IMR-90 (cell line): ENCODE measurements at regions not wholly inside any gene's neighbourhood (a gene's known extent, or its start where the extent isn't known, plus 50 kb on each side); places are given as distances from the start of the nearest gene placed in this dataset.

Source experiments
- ATAC-seq: fragments of 200-7000 bp; cut with Tn5 transposase; 2 replicates; pipeline ENCODE4 v1.9.1; 2020; ENCODE audit warnings: low read depth, mild to moderate bottlenecking, moderate library complexity
- BruUV-seq: library from RNA; stranded (reverse); fragments of 400-500 nt; replicated peaks from 2 replicates; lab custom pipeline; 2021; lab: Mats Ljungman, UMichigan
- CTCF ChIA-PET: fragments of 300-600 bp; formaldehyde crosslinking; extraction: SDS; loops from one replicate; lab custom pipeline; 2021; ENCODE audit warnings: antibody characterized with exemption; lab: Yijun Ruan, JAX
- POLR2A ChIA-PET: fragments of 300-600 bp; sonication (Branson Sonifier 250); formaldehyde crosslinking; loops from one replicate; lab custom pipeline; 2022; ENCODE audit warnings: antibody characterized with exemption; ENCODE audit not compliant: unreplicated experiment; lab: Charles Lee
- DNase-seq: peaks from one replicate; pipeline ENCODE4 v3.0.0; 2013
- H2AFZ ChIP-seq: replicated peaks from 2 replicates; pipeline ENCODE3; 2013; ENCODE audit warnings: low read length, mild to moderate bottlenecking; ENCODE audit not compliant: poor library complexity
- H2AK5ac ChIP-seq: 2 replicates; pipeline ENCODE4 v1.6.1; 2013; ENCODE audit warnings: low read depth, low read length, inconsistent platforms
- H2AK9ac ChIP-seq: replicated peaks from 2 replicates; pipeline ENCODE3; 2013; ENCODE audit warnings: mild to moderate bottlenecking, low read depth, low read length, moderate library complexity; ENCODE audit not compliant: poor library complexity
- H2BK120ac ChIP-seq: 2 replicates; pipeline ENCODE4 v1.6.1; 2013; ENCODE audit warnings: low read depth, low read length, inconsistent platforms
- H2BK15ac ChIP-seq: 3 replicates; pipeline ENCODE4 v1.6.1; 2013; ENCODE audit warnings: low read depth, low read length, inconsistent platforms
- H2BK20ac ChIP-seq: 2 replicates; pipeline ENCODE4 v1.6.1; 2013; ENCODE audit warnings: low read depth, mild to moderate bottlenecking, inconsistent platforms, low read length, moderate library complexity
- H2BK5ac ChIP-seq: 2 replicates; pipeline ENCODE4 v1.6.1; 2013; ENCODE audit warnings: mild to moderate bottlenecking, low read depth, low read length, inconsistent platforms; ENCODE audit not compliant: poor library complexity, severe bottlenecking
- H3K14ac ChIP-seq: replicated peaks from 2 replicates; pipeline ENCODE4 v1.6.1; 2013; ENCODE audit warnings: low read depth, low read length, inconsistent platforms
- H3K18ac ChIP-seq: 2 replicates; pipeline ENCODE4 v1.6.1; 2013; ENCODE audit warnings: low read depth, low read length, control low read depth
- H3K23ac ChIP-seq: 2 replicates; pipeline ENCODE4 v1.6.1; 2013; ENCODE audit warnings: low read depth, low read length, inconsistent platforms
- H3K27ac ChIP-seq: 2 replicates; pipeline ENCODE4 v1.5.1; 2013; ENCODE audit warnings: mild to moderate bottlenecking, control low read depth, low read length; ENCODE audit not compliant: insufficient read depth
- H3K27me3 ChIP-seq: 2 replicates; pipeline ENCODE4 v1.6.1; 2013; ENCODE audit warnings: low read length; ENCODE audit not compliant: control insufficient read depth, insufficient read depth
- H3K36me3 ChIP-seq: 2 replicates; pipeline ENCODE4 v1.6.1; 2013; ENCODE audit warnings: low read length, mixed read lengths; ENCODE audit not compliant: control insufficient read depth, insufficient read depth
- H3K4ac ChIP-seq: 2 replicates; pipeline ENCODE4 v1.6.1; 2013; ENCODE audit warnings: low read depth, low read length, inconsistent platforms
- H3K4me1 ChIP-seq: 2 replicates; pipeline ENCODE4 v1.6.1; 2013; ENCODE audit warnings: low read length, mixed read lengths; ENCODE audit not compliant: control insufficient read depth, insufficient read depth
- H3K4me2 ChIP-seq: 2 replicates; pipeline ENCODE4 v1.6.1; 2013; ENCODE audit warnings: low read depth, mild to moderate bottlenecking, control low read depth, low read length, moderate library complexity
- H3K4me3 ChIP-seq: 2 replicates; pipeline ENCODE4 v1.5.1; 2013; ENCODE audit warnings: low read depth, mild to moderate bottlenecking, control low read depth, low read length, moderate library complexity; ENCODE audit not compliant: insufficient read depth
- H3K56ac ChIP-seq: 2 replicates; pipeline ENCODE4 v1.6.1; 2013; ENCODE audit warnings: low read length, inconsistent platforms; ENCODE audit not compliant: insufficient read depth; ENCODE audit errors: extremely low read depth
- H3K79me1 ChIP-seq, 2 experiments: 2 replicates each; pipeline ENCODE4 v1.6.1; 2013; ENCODE audit warnings: low read length in 2 of 2, inconsistent platforms in 1 of 2, low read depth in 1 of 2
- H3K9ac ChIP-seq: 2 replicates; pipeline ENCODE4 v1.6.1; 2013; ENCODE audit warnings: low read depth, low read length, control low read depth
- H3K9me1 ChIP-seq: 2 replicates; pipeline ENCODE4 v1.6.1; 2013; ENCODE audit warnings: low read length, inconsistent platforms; ENCODE audit not compliant: insufficient read depth
- H3K9me3 ChIP-seq: 2 replicates; pipeline ENCODE4 v1.6.1; 2013; ENCODE audit warnings: low read length; ENCODE audit not compliant: control insufficient read depth, insufficient read depth
- H4K20me1 ChIP-seq: 2 replicates; pipeline ENCODE4 v1.6.1; 2013; ENCODE audit warnings: low read length, inconsistent platforms; ENCODE audit not compliant: insufficient read depth
- H4K5ac ChIP-seq: 2 replicates; pipeline ENCODE4 v1.6.1; 2013; ENCODE audit warnings: mild to moderate bottlenecking, low read depth, low read length, control low read depth
- H4K8ac ChIP-seq, 2 experiments: 2 replicates each; pipeline ENCODE4 v1.6.1; 2013; ENCODE audit warnings: low read depth in 2 of 2, low read length in 2 of 2, control low read depth in 1 of 2, inconsistent platforms in 1 of 2
- H4K91ac ChIP-seq: 2 replicates; pipeline ENCODE4 v1.6.1; 2013; ENCODE audit warnings: low read depth, low read length, inconsistent platforms; ENCODE audit not compliant: insufficient read depth
- MAFK ChIP-seq: IDR thresholded peaks from 2 replicates; pipeline ENCODE4 v1.6.1; 2012; ENCODE audit warnings: low read depth, low read length, improper control_type of control experiment
- RAD21 ChIP-seq: IDR thresholded peaks from 2 replicates; pipeline ENCODE4 v1.6.1; 2012; ENCODE audit warnings: low read length, improper control_type of control experiment
- SMC3 ChIP-seq: fragments of 150-350 bp; IDR thresholded peaks from 2 replicates; pipeline ENCODE4 v1.6.1; 2016; ENCODE audit warnings: low read depth, mild to moderate bottlenecking, antibody characterized with exemption, low read length, moderate library complexity
- WGBS, 2 experiments: methylation state at CpG; one replicate each; pipeline versions ENCODE4 v1.1.5 to v1.1.7; 2013; ENCODE audit warnings: missing lambda C conversion rate in 2 of 2; ENCODE audit not compliant: insufficient read length in 1 of 2; ENCODE audit errors: extremely low coverage in 2 of 2; 5-methylcytosine and 5-hydroxymethylcytosine counted together
- dilution Hi-C: fragments of 300-500 bp; cut with HindIII; formaldehyde crosslinking; loops from one replicate; pipeline ENCODE4 v1.14.3; 2018; ENCODE audit warnings: low sequenced_read_pairs; ENCODE audit not compliant: unreplicated experiment
- in situ Hi-C: fragments of 300-500 bp; cut with MboI; formaldehyde crosslinking; loops from 3 replicates; pipeline ENCODE4 v1.14.3; 2019; ENCODE audit warnings: low sequenced_read_pairs, inconsistent platforms, mixed read lengths
- intact Hi-C: fragments of 100-400 bp; cut with micrococcal nuclease; formaldehyde crosslinking; loops from 2 replicates; pipeline ENCODE4 v1.10.0; 2022

DNA sequence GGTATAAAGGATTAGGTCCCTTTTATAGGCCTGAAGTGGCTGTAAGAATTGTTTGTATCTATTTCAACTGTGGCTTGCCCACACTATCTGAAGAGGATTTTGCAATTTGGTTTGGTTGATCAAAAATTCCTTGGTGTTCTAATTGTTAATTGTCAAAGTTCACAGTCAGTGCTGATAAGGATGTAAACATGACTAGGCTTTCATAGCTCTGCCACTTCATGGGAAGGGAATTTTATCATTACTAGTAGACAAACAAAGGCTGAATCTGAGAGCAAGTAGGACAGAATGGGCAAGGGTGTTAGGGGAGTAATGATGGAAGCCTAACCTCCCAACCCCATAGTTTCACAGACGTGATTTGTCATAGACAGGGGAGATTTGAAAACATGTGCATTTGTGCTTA, 1131.7 kb downstream of the SH3BGRL start:
- H3K4me2 ChIP-seq, result no peak overlapping the region
- H2AFZ ChIP-seq, result no peak overlapping the region
- no peak overlapping the region for H3K56ac ChIP-seq
- intact Hi-C loops, result no loop called here
- no peaks in the 10 kb centered on the region for H3K9me1 ChIP-seq
- no peak overlapping the region for H4K8ac ChIP-seq
- ATAC-seq (no peak), DNase-seq (no peak)
- no peak overlapping the region for H3K9ac ChIP-seq
- no peak overlapping the region for H2BK15ac ChIP-seq
- ChIA-PET CTCF (no interaction called here), POLR2A (no interaction called here)
- no peak overlapping the region for H3K18ac ChIP-seq
- H4K20me1 ChIP-seq, result no peaks in the 10 kb centered on the region
- H2BK5ac ChIP-seq, result no peak overlapping the region
- H4K5ac ChIP-seq, result no peak overlapping the region
- no peaks in the 10 kb centered on the region for H3K27me3 ChIP-seq
- H3K36me3 ChIP-seq, result no peaks in the 10 kb centered on the region
- in situ Hi-C loops, result no loop called here
- no peak overlapping the region for H3K27ac ChIP-seq
- H4K91ac ChIP-seq, result no peak overlapping the region
- no peak overlapping the region for H2AK5ac ChIP-seq
- no peak overlapping the region for H2AK9ac ChIP-seq
- no peak overlapping the region for H3K4me3 ChIP-seq
- no peaks in the 10 kb centered on the region for H3K79me1 ChIP-seq
- no peak overlapping the region for H3K4ac ChIP-seq
- H2BK20ac ChIP-seq, result no peak overlapping the region
- dilution Hi-C loops, result no loop called here
- H3K14ac ChIP-seq, result no peak overlapping the region
- H2BK120ac ChIP-seq, result no peak overlapping the region
- H3K9me3 ChIP-seq, result no peaks in the 10 kb centered on the region
- no CpG with 5 or more reads among the region's 1 CpG for WGBS, 2 experiments
- TF ChIP-seq SMC3 (no peak), RAD21 (no peak), MAFK (no peak)
- H3K23ac ChIP-seq, result no peak overlapping the region
- no TSS peak for BruUV-seq
- no peaks in the 10 kb centered on the region for H3K4me1 ChIP-seq
